Stimulated activated CD8-positive, alpha-beta memory T cell treated with anti-CD3 and anti-CD28 coated beads, Interleukin-7, amount 100 ng/mL, for 48 hours (primary cell): ENCODE measurements at regions not wholly inside any gene's neighbourhood (a gene's known extent, or its start where the extent isn't known, plus 50 kb on each side); places are given as distances from the start of the nearest gene placed in this dataset.

Experiments
- DNase-seq, 2 donors: peaks; one replicate each; pipeline ENCODE4 v3.0.0-alpha.2; 2020; ENCODE audit warnings: low read depth in 1 of 2; ENCODE audit errors: extremely low read depth in 1 of 2

- DNase-seq, result no peak
These were observed 262.0 kb downstream of the ADRA2A start for GRCh38 chr10:111338805-111339204.

- no peak for DNase-seq
These were observed 268.0 kb downstream of the ADRA2A start for GRCh38 chr10:111344804-111345203.

DNA sequence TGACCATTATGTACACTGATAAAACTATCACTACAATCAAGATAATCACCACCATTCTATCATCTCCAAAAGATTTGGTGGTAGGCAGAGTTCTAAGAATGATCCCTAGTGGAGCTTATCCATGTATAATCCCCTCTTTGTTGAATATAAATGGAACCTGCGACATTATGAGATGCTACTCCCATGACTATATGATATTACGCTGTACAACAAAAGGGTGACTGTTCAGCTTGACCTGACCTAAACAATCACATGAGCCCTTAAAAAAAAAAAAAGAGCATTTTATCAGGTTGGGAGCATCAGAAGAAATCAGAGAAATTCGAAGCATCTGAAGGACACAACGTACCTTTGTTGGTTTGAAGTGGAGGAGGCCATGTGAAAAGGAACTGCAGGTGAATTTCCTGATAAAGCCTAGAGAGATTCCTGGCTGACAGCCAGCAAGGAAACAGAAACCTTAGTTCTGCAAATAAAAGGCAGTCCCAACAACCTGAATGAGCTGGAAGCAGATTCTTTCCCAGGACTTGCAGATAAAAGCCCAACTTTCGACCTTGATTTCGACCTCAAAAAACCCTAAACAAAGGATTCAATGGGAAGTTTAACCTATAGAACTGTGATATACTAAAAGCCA is 270.7 kb downstream of the ADRA2A start:
- DNase-seq, result no peak

DNA sequence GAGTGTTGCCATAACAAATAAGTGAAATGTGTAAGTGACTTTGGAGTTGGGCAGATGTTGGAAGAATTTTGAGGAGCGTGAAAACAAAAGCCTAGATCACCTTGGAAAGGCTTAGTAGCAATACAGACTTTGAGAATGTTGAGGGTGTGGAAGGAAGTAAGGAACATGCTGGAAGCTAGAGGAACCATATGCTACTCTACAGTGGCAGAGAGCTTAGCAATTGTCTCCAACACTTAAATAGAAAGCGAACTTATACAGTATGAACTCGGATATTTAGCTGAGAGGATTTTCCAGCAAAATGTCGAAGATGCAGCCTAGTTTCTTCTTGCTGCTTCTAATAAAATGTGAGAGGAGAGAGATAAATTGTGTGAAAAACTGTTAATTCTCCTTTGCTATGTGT is 271.2 kb downstream of the ADRA2A start:
- DNase-seq, result no peak

GRCh38 chr10:111354859-111355258 is 278.0 kb downstream of the ADRA2A start:
- no peak for DNase-seq

DNA sequence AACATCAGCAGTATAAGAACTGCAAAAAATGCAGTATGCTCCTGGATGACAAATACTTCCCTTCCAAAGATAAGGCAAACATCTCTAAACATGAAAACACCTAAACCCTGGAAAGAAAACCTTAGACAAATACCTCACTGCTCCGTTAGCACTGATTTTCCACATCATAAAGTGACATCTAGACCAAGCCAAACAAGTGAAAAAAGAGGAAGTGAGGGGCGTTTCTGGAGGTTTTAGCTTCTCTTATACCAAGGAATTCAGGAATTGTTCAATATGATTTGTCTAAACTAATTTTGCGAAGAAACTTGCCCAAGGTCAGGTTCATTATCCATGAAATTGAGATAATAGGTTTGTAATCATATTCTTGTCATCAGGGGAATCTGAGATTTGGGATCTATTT is 279.7 kb downstream of the ADRA2A start:
- DNase-seq, result no peak

DNA sequence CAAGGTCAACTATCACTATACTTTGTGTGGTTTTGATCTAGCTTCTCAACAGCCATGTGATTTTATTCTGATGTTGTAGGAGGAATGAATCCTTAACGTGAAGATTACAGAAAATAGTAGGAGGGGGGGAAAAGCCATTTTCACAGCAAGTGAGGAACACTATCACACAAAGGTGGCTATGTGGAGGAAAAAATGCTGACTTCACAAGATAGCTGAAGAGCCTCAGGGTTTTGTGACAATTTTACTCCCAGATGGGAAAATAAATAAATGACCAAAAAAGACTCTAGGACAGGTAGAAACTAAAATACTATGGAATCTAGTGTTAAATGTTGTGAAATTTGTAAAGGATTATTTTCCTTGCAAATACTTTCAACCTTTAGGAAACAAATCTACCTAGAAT is 281.0 kb downstream of the ADRA2A start:
- DNase-seq, result no peak

DNA sequence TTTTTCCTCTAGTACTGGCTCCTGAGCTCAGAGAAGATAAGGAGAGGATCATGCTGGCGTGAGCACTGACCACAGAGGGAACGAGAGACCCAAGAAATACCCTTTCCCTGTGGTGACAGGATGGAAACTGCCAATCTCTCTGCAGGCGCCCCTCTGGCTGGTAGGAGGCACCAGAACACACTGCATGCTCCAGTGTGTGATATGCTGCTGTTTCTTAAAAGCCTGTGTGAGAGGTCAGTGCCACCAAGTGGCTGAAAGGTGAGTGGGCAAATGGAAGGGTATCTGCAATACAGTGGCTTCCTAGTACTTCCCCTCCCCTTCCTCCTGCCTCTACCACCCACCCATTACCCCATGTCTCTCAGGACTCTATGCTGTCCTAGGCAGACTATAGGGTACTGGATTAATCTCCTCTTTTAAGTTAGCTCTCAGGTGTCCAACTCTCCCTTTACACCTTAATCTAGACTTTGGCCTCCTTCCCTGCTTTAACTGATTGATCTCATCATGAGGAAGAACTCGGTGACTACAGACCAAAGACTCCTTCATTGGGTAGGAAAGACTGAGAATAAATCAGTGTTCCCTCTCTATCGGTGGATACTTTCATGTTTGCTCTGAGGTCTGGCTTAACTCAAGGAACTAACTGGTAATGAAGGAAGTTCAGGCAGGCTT is 283.6 kb downstream of the ADRA2A start:
- no peak for DNase-seq

- no peak for DNase-seq
These were observed 290.7 kb downstream of the ADRA2A start for GRCh38 chr10:111367531-111367930.

GRCh38 chr10:111370101-111370500 is 293.3 kb downstream of the ADRA2A start:
- no peak for DNase-seq

GRCh38 chr10:111373696-111374095 is 296.9 kb downstream of the ADRA2A start:
- no peak for DNase-seq

DNA sequence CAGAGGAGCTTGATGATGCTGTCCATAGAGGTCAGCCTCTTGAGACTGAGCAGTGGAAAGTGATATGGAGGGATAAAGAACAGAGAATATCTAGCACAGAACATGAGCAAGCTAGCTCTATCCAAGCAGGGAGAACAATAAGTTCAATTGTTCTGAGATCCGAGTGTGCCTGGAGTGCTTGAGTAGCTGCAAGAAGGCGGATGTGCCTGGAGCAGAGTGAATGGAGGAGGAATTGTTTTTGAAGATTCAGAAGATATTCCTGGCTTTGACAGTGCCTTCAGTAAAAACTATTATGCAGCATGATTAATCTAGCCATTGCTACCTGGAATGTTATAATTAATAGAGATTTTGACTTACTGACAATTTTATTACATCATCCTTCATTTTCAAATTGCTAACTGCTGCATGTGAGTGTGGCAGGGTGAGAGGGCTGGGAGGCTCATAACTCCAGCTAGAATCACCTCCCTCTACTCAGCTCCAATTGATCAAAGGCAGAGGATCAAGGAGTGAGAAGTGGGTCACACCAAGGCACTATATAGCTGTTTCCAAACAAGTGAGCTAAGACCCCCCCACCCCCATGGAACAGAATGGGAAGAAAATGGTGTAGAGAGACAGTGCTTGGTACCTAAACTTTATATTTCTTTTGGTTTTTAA is 302.8 kb downstream of the ADRA2A start:
- DNase-seq, result no peak

DNA sequence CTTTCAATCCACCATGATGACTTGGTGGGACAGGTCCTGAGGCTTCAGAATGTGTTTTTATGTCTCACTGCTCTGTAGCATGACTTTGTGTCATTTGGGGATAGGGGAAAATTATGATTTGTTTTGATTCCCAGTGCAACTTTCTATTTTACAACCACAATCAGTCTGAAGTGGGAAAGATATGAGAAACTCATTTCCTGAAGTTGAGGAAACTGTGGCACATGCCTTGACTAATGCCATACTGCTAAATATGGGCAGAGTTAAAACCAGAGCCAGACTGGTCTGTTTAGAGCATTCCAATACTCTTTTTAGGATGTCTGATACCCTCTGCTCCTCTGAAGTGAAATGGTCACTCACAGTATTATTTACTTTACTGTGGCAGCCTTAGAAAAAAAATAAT is 307.7 kb downstream of the ADRA2A start:
- DNase-seq, result no peak

DNA sequence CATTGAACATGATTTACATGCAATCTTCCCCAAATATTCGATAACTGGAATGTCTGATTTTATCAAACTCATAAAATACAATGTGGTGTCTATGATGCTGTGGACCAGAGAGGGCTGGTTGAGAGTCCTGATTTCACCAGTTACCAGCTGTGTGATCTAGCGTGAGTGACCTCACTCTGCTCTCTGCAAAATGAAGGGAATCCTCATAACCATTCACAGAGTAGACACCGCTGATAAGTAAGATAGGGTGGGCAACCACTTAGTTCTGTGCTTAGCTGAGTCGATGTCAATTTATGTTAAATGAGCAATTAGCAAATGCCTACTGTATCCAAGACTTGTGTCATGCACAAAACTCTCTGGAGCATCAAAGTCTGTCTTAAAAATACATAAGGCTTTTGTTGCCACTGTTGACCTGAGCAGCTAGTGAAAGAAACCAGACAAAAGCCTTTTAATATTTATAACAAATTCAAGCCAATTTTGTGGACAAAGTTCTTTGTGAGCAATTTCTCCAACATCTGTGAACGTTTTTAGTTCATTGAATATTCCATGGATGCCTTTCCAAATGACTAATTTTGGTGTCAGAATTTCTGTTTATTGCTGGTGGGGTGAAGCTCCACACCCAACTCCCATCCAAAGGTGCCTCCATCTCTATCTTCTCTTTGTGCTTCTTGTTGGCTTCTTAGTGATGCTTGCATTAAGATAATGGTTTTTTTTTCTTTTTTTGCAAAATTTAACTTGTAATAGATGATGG is 314.2 kb downstream of the ADRA2A start:
- no peak for DNase-seq

DNA sequence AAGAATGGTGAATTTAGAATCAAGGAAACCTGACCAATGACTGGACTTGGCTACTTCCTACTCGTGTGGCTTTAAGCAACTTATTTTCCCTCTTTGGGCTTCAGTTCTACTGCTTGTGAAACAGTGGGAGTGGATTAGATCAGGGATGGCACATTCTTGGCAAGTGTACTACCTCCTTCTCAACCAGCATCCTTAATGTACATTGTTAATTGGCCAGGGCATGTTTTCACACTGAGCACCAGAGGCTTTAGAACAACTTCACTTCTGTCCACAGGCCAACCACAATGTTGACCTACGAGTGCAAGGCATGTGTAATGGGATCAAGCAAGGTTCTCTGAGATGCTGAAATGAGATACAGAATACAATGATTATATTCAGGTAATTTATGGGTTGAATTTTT is 315.3 kb downstream of the ADRA2A start:
- DNase-seq, result no peak

DNA sequence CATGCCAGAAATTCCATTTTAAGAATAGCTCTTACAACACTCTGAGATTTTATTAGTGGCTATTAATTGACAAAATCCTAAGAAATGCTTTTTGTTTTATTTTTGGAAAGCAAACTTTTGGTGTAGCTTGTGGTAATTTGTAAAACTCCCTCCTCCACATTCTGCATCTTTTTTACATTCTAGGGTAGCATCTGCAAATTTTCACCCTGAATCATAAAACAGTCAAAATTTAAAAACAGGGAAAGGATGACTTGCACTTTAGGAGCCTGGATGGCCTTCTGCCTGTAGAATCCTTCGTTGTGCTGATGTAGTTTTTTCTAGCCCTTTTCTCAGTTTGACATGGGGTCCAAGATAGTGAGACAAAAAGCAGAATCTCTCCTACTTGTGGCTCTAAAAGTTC is 316.1 kb downstream of the ADRA2A start:
- no peak for DNase-seq

GRCh38 chr10:111410740-111411139 is 333.9 kb downstream of the ADRA2A start:
- no peak for DNase-seq

DNA sequence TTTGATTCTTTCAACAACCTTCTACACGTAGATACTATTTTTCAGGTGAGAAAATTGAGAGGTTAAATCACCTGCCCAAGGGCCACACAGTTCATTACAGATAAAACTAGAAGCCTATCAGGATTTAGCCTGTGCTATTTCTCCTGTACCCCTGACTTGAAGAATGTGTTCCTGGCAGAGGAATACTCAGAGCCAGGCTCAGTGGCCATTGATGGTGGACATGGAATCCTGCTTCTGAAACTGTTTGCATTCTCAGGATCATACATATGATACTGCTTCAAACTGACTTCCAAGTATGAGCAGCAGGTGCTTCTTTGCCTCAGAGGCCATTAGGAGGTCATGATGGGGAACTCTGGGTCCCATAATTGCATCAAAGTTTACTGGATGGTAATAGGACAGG is 348.6 kb downstream of the ADRA2A start:
- DNase-seq, result no peak

GRCh38 chr10:111429288-111430028 is 352.6 kb downstream of the ADRA2A start:
- DNase-seq, result no peak

DNA sequence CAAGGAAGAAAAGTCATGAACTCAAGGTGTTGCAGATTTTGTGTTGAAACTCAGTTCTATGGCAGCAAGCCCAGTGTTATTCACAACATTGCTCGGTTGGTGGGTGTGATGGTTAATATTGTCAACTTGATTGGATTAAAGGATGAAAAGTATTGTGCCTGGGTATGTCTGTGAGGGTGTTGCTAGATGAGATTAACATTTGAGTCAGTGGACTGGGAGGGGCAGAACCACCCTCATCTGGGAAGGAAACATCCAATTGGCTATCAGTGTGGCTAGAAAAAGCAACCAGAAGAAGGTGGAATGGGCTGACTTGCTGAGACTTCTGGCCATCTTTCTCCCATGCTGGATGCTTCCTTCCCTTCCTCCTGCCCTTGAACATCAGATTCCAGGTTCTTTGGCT is 353.2 kb downstream of the ADRA2A start:
- DNase-seq, result no peak

DNA sequence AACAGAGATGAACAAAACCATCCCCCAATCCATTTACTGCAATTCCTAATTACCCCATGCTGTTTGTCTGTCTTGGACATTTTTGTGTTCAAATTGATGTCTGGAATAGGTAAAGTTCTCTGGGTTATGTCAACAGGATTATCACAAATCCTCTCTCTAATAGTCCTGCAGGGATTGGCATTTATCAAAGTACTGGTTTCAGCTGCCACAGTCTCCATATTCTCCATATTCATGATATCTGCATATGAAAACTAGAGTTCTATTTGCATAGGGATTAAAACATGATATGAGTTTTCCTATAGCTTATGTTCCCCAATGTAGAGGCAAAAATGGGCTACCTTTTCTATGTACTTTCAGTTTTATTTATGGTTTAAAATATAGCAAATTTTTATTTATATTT is 355.8 kb downstream of the ADRA2A start:
- DNase-seq, result no peak
